ENCODE measurements at regions not wholly inside any gene's neighbourhood (a gene's known extent, or its start where the extent isn't known, plus 50 kb on each side); places are given as distances from the start of the nearest gene placed in this dataset.
"Not testable (repeated sequence)": the region's sequence is repeated elsewhere in the genome, so short reads cannot be mapped to it uniquely, and the experiment has no call there.

DNA sequence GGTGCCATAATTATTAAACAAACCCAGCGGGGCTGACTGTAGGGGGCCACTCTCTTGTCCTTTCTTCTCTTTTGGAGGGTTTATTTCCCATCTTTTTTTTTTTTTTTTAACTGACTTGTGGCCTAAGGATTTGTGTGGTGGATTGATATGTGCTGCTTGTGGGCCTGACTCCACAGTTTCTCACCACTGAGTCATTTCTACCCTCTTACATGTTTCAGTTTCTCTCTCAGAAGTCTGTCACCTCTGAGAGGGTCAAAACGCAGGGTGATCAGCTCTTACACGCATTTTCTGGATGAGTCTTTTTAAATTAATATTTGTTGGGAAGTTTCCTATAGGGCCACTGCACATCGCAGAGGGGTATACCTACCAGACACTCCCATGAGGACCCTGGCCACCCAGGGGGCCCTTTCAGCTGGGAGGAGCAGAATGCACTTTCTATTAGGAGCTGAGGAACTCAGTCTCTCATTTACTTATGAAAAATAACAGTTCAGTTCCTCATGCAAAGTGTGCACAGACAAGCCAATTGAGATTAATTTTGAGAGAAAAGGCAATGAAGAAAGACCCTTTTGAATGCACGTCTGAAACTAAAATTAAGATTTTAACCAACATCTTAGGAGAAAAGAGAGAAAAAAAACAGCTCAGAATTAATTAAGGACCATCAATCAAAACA is 407.9 kb downstream of the TECRL start:
- no peak for DNase-seq

DNA sequence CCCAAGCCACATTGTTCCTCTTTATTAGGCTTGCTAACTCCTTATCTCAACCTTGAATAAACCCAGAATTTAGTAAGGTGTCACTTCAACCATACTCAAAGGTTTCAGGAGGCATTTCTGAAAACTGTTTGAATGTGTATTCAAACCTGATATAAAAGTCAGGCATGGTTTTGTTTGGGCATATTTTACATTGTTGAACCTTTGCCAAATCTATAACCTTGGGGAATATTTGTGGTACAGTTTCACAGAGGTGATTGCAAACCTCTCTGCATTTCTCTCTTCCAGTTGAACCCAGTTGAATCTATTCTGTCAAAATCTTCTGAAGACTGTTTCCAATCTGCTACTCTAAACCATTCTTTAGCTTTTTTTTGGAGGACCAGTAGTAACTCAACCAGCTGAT is 409.0 kb downstream of the TECRL start:
- DNase-seq, result no peak

DNA sequence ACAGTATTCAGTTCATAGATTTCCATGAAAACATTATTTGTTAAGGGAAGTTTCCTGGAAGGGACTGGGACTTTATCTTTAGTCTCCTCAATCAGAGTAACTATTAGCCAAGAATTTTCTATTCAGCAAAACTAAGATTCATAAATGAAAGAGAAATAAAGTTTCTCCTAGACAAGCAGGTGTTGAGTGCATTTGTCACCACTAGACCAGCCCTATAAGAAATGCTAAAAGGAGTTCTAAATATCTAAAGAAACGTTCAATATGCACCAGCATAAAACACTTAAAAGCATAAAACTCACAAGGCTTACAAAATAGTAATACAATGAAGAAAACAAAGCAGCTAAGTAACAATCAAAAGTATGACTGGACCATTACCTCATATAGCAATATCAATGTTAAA is 423.0 kb downstream of the TECRL start:
- DNase-seq, result no peak

DNA sequence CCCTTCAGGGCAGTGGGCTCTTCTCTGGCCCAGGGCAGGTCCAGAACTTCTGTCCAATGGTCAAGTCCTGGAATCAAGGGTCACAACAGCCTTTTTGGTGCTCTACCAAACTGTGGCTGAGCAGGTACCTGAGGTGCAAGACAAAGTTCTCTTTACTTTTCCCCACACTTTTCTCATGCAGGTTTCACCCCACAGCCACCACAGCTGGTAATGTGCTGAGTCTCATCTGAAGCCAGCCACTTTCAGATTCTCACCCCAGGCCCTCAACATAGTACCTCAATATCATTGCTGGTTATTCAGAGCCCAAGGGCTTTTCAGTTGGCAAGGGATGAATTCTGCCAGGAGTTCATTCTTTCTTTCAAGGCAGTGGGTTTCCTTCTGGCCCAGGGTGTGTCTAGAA is 426.0 kb downstream of the TECRL start:
- DNase-seq, result no peak

DNA sequence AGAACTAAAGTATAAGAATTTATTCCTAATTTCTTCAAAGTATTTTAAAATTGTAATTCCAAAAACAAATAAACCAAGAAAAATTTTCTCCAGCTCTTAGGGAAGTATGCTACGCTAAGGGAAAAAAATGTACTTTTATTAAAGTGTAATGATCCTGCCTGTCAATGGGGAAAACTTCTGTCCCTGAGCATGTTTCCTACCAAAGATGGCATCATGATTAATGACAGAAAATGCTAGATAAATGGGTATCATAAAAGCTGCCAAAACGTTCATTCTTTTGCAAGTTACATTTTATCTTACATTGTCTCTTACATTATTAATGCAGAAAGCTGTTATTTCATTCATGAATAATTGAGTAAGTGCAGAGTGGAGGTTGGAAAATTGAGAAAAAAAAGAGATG is 443.4 kb downstream of the TECRL start:
- DNase-seq, result no peak

DNA sequence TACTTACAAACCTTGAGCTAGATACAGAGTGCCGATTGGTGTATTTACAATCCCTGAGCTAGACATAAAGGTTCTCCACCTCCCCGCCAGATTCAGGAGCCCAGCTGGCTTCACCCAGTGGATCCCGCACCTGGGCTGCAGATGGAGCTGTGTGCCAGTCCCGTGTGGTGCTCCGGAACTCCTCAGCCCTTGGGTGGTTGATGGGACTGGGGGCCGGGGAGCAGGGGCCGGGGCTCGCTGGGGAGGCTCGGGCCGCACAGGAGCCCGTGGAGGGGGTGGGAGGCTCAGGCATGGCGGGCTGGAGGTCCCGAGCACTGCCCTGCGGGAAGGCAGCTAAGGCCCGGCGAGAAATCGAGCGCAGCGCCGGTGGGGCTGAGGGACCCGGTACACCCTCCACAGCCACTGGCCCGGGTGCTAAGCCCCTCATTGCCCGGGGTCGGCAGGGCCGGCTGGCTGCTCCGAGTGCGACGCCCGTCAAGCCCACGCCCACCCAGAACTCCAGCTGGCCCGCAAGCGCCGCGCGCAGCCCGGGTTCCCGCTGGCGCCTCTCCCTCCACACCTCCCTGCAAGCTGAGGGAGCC is 466.5 kb downstream of the TECRL start:
- DNase-seq, result not testable (repeated sequence)

DNA sequence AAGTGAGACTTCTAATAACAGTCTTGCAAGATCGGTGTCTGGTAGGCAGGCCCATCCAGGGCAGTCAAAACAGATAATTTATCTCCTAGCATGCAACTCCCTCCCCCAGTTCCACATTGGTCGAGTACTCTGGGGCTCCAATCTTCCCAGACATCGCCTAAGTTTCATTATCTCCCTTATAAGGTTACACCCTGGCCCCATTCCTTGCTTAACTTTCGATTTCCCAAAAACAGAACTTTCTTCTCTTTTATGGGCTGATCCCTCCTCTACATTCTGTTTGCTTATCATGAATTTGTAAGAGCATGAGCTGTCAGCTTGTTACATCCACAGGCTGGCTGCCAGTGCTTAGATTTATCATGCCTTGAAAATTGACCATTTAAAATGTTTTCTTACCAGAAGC is 471.3 kb downstream of the TECRL start:
- DNase-seq, result no peak

DNA sequence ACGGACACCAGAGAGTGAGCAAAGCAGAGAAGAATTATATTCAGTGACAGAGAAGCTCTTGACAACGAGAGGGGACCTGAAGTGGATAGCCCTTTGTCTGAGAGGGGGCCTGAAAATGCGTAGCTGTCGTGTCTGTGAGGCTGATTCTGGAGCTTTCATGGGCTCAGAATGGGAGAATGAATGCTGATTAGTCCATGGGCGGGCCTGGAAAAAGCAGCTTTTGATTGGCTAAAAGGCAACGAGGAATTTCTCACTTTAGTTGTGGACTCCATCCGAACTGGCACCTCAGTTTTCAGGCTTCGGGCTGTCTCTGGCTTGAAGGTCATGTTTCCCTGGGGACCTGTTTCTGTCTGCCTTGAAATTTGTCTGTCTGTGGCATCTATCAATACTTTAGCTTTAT is 487.1 kb downstream of the TECRL start:
- no peak for DNase-seq

DNA sequence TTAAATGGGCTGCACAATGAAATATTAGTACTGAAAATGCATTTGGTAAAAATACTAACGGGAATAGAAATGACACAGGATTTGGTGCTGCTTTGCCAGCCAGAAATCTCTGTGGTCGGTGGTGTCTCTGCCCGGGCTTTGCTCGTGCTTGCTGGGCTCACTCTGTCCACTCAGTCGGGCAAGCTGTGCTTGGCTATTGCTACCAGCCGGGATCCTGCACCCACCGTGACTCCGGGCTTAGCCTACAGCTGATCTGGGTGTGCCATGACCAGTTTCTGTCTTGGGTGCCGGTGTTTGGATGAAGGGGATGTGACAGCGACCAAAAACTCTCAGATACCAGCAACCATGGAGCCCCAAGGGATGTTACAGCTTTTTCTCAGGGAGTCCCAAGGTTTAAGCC is 487.7 kb downstream of the TECRL start:
- DNase-seq, result no peak

DNA sequence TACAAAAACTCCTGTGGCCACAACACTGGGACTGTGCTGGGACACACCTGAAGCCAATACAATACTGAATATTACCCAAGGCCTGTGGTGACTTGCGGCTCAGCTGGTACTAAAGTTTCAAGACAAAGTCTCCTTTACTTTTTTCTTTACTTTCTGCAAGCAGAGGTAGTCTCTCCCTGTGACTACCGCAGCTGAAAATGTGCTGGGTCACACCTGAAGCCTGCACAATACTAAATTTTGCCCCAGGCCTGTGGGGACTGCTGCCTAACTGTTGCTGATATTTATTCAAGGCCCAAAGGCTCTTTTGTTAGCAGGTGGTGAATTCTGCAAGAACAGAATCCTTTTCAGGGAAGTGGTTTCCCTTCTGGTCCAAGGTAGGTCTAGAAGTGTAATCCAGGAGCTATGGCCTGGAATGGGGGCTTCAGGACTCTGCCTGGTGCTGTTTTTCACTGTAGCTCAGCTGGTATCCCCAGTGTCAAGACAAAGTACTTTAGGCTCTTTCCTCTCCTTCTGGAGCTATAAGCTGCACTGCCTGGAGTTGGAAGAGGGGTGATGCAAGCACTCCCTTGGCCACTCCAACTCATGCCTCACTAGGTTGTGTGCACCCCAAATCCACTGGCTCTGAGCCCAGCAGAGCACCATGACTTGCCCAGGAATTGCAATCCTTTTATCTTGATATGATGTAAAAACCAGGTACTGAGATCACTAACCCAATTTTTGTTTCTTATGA is 489.4 kb downstream of the TECRL start:
- DNase-seq, result no peak

DNA sequence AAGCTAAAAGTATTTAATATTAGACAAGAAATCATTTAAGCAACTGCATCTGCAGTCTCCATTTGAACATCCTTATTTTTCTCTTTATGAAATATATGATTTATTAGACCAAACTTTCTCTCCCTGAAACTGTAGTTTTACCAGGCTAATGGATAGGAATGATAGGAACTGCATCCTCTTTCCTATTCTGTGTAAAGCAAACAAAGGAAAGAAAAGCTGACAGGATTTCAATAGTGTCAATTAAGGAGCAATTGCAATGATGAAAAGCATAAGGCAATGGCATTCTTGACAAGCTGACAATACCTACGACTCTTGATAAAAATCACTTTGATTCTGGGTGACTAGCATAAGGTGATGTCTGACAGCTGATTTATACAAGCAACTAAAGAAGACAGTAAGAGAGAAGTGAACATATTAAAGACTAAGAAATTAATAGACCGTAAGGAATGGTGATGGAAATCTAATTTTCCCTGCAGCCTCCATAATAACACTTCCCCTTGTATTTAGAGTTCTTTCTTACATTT is 502.5 kb downstream of the TECRL start:
- no peak for DNase-seq

DNA sequence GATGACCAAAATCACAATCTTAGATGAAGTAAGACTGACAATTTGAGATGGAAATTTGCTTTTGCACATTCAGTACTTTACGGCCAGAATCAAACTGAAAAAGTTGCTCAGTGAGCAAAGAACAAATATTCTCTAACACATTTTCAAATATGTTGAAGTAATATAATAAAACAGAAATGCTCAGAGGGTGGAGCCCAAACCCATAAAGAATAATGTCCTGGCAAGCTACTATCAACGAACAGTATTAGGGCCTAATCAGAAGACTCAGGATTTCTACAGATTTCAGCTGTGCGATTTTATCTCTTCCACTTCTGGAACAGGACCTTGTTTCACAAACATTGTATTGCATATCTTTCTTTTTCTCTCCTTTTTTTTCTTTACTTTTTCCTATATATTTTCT is 505.0 kb downstream of the TECRL start:
- no peak for DNase-seq

DNA sequence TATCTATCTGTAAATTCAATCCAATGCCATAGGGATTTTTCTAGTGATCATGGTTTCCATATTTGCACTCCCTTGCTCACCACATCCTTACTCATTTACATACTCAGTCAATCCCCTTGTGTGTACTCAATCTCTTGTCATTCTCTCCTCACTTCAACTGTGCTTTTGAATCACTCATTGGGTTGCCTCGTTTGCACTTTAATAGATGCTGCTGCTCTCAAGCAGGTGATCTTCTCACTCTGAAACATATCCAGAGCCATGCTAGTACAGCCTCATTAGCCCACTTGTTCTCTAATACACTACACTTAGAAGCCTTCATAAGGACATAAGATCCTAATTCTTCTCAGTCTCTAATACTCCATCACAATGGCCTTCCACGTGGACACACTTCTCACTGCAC is 507.9 kb downstream of the TECRL start:
- no peak for DNase-seq

DNA sequence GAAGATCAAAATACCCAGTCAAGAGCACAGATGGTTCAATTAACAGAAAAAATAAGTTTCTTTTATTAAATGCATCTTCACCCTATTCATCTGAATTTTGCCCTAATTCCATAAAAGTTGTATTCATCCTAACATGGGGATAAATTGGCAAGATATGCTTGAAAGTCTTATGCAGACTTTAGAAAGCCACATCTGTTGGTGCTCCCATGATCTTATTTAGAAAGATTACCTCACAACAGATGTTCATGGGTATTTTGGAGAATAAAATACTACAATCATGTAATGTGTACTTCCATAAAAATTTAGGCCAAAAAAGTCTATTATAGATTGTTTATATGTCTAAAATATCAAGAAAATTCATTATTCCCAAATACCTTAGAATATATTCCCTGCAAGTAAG is 510.3 kb downstream of the TECRL start:
- no peak for DNase-seq

DNA sequence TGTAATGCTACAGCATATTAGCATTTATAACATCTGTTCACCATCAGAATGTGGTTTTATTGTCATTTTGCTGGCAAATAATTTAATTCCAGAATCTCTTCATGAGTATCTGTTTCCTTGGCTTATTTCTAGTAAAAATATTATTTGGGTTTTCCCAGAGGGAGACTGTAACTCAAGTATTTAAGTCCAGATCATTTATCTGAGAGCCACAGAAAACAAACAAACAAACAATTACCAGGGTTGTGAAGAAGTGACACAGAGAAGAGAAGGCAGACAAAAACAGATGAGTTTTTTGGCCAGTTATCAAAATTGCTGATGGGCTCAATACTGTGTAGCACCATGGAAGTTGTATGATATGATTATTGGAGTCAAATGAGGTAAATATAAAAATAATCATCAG is 515.1 kb downstream of the TECRL start:
- DNase-seq, result no peak

DNA sequence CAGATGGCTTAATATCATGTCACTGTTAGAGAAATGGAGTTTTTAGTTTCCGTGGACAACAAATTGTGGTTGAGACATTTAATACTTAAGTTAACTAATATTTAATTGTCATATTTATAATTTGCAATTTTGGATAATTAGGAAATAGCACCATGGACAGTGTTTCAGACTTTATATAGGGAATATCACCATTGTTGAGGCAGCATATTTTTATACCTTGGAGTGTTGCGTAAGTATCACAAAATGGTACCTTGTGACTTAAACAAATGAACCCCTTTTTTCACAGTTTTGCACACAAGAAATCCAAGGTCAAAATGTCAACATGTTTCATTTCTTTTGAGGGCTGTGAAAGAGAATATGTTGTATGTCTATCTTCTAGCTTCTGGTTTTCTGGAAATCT is 539.9 kb downstream of the TECRL start:
- no peak for DNase-seq

DNA sequence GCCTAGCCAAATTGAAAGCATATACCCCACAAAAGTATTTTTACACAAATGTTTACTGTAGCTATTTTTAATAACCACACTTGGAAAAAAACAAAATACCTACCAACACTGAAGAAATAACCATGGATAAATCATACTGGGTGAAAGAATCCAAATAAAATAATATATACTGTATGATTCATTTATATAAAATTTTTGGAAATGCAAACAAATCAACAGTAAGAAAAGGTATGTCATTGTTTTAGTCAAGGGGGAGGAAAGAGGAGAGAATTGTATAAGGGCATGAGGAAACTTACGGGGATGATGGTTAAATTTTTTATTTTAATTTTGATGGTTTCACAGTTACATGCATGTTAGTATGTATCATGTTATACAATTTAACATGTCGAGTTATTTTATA is 557.8 kb downstream of the TECRL start:
- DNase-seq, result no peak

DNA sequence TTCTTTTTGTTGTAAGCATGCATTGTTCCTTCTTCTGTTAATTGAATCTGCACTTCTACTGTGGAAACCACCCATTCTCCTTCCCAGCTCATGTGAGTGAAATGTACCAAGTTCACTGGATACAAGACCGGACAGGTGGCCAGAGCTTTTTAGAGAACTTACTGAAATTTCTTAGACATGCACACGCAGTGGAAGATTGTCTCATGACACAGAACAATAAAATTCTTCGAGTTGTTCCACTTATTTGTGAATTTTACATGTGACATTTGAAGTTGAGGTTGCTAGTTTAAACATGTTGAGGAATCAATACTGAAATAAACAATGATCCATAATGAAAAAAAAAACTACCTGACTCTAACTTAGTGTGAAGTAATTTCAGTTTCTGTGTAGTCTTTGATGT is 568.0 kb downstream of the TECRL start:
- DNase-seq, result no peak

DNA sequence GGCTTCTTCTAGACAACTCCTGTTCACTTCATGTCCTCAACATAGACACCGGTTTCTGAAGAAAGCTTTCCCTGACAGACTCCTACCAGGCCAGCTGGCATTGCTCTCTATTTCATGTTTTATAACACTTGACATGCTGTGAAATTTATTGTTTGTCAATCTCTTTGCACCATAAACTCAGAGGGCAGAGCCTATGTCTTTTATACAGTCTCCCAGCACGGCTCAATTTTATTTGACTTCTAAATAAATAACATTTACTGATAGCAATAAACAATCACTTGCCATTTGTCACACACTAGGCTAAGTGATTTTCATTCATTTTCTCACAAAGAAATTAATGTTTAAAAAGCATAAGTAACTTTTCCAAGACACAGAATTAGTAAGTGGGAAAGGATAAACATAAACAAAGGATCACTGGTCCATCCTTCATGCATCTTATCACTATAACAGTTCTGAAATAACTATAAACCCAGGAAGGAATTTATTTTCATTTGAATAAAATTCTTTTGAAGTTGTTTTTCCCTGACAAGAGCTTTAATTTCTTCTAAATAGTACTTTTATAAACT is 577.6 kb downstream of the TECRL start:
- DNase-seq, result no peak

DNA sequence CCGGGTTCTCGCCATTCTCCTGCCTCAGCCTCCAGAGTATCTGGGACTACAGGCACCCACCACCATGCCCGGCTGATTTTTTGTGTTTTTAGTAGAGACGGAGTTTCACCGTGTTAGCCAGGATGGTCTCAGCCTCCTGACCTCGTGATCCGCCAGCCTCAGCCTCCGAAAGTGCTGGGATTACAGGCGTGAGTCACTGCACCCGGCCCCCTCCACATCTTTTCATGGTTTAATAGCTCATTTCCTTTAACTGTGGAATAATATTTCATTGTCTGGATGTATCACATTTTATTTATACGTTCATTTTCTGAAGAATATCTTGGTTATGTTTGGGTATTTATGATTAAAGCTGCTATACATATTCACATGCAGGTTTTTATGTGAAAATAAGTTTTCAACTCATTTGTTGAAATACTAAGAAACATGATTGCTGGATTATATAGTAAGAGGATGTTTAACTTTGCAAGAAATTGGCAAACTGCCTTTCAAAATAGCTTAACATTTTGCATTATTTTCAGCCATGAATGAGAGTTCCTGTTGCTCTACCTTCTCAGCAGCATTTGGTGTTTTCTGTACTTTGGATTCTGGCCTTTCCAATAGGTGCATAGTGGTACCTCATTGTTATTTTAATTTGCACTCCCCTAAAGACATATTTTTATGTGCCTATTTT is 591.9 kb downstream of the TECRL start:
- DNase-seq, result no peak

DNA sequence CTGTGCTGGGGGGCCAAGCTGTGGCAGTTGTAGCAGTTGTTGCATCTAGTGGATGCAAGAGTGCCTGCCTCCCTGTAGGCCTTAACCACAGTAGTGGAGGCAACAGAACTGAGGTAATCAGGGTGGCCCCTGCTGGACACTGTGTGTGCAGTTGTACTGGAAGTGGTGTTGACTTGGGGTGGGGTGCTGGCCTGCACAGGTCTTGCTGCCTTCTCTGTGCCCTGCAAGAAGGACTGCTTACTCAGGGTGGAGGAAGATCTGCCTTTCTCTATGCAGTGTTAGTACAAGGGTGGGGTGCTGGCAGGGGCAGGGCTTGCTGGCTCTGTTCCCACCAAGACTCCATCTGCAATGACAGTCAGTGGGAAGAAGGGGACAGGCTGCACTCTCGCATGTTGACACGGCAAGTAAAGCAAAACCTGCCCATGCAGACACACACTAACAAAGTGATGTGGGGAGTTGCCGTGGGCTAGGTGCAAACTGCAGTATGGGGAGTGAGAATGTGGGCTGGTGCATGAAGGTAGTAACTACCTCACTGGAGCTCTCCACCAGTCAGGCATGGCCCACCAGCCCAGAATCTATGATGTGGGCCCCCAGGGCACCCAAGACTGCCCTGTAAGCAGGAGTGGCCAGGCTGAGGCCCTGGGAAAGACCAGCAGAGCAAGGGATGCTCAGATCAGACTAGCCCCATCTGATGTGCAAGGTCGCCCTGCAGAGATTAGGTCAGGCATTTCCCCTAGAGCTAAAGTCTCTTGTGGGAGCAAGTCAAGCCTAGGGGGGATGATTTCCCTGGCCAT is 594.9 kb downstream of the TECRL start:
- no peak for DNase-seq

DNA sequence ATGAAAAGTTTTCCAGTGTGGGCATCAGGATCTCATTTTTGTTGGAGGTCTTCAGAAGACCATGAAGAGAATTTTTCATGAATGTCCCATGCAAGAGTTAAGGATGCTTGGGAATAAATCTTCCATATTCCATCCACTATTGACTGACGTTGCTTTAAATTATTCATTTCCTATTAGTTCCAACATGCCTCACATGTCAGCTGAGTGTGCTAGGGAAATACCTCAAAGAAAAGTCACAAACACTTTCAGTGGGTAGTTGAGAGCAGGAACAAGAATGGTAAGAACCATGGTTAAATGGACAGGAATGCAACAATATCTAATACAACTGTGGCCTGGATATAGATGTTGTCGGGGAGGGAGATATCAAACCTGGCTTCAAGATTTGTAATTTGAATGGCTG is 610.1 kb downstream of the TECRL start:
- no peak for DNase-seq

Data from fibroblast of skin of scalp (primary cell).